GM19372 (cell line): ENCODE measurements at regions not wholly inside any gene's neighbourhood (a gene's known extent, or its start where the extent isn't known, plus 50 kb on each side); places are given as distances from the start of the nearest gene placed in this dataset.
"Not testable (repeated sequence)": the region's sequence is repeated elsewhere in the genome, so short reads cannot be mapped to it uniquely, and the experiment has no call there.

ENCODE experiments used
- ATAC-seq: cut with Tn5 transposase; IDR thresholded peaks from one replicate; pipeline ENCODE4 v1.9.1; 2021; ENCODE audit warnings: mild to moderate bottlenecking, low read depth, moderate library complexity; ENCODE audit not compliant: unreplicated experiment

GRCh38 chr11:67780056-67780455 is 105.6 kb upstream of the ALDH3B2 start:
- ATAC-seq = no peak

- ATAC-seq = not testable (repeated sequence)
These were observed 104.9 kb upstream of the ALDH3B2 start for GRCh38 chr11:67779189-67779875.

- no peak for ATAC-seq
These were observed 102.6 kb upstream of the ALDH3B2 start for GRCh38 chr11:67776852-67777520.

- not testable (repeated sequence) for ATAC-seq
These were observed 99.8 kb upstream of the ALDH3B2 start for GRCh38 chr11:67774175-67774574.

- ATAC-seq = not testable (repeated sequence)
These were observed 93.7 kb upstream of the ALDH3B2 start for GRCh38 chr11:67768001-67768730.

- ATAC-seq = not testable (repeated sequence)
These were observed 86.8 kb upstream of the ALDH3B2 start for GRCh38 chr11:67761211-67761610.

- ATAC-seq = not testable (repeated sequence)
These were observed 84.9 kb upstream of the ALDH3B2 start for GRCh38 chr11:67759321-67759720.

GRCh38 chr11:67758467-67758866 is 84.0 kb upstream of the ALDH3B2 start:
- not testable (repeated sequence) for ATAC-seq

GRCh38 chr11:67758009-67758408 is 83.6 kb upstream of the ALDH3B2 start:
- not testable (repeated sequence) for ATAC-seq

- not testable (repeated sequence) for ATAC-seq
These were observed 79.4 kb upstream of the ALDH3B2 start for GRCh38 chr11:67753820-67754219.

- no peak for ATAC-seq
These were observed 70.8 kb upstream of the ALDH3B2 start for GRCh38 chr11:67745181-67745726.

- not testable (repeated sequence) for ATAC-seq
These were observed 69.8 kb upstream of the ALDH3B2 start for GRCh38 chr11:67744231-67744630.

- ATAC-seq = not testable (repeated sequence)
These were observed 63.8 kb upstream of the ALDH3B2 start for GRCh38 chr11:67738231-67738630.

GRCh38 chr11:67737562-67738080 is 63.2 kb upstream of the ALDH3B2 start:
- not testable (repeated sequence) for ATAC-seq

GRCh38 chr11:67732045-67732787 is 57.8 kb upstream of the ALDH3B2 start:
- no peak for ATAC-seq

- no peak for ATAC-seq
These were observed 57.2 kb upstream of the ALDH3B2 start for GRCh38 chr11:67731583-67731982.

GRCh38 chr11:67728163-67728571 is 53.7 kb upstream of the ALDH3B2 start:
- not testable (repeated sequence) for ATAC-seq

GRCh38 chr11:67727066-67728040 is 52.9 kb upstream of the ALDH3B2 start:
- ATAC-seq = not testable (repeated sequence)
